HG03064 (cell line): ENCODE measurements at regions not wholly inside any gene's neighbourhood (a gene's known extent, or its start where the extent isn't known, plus 50 kb on each side); places are given as distances from the start of the nearest gene placed in this dataset.

ENCODE experiments used
- ATAC-seq: cut with Tn5 transposase; IDR thresholded peaks from one replicate; pipeline ENCODE4 v1.9.1; 2021; ENCODE audit warnings: low read depth; ENCODE audit not compliant: unreplicated experiment

DNA sequence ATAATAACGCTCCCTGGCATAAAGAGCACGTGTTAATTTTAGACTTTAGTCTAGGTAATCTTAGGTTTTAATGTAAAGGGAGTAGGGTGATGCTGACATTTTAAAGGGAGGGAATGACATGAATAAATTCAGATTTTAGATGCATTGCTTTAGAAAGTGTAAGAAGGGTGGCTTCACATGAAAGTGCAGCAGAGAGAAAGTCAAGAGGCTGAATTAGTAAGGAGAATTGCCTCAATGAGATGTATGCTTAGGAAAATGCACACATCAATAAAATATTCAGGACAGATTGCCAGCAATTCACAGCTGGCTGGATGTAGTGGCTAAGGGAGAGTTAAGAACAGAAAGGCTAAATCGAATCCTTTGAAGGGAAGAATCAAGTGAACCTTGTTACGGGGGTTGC, 165.5 kb upstream of the CDH19 start:
- no peak for ATAC-seq

DNA sequence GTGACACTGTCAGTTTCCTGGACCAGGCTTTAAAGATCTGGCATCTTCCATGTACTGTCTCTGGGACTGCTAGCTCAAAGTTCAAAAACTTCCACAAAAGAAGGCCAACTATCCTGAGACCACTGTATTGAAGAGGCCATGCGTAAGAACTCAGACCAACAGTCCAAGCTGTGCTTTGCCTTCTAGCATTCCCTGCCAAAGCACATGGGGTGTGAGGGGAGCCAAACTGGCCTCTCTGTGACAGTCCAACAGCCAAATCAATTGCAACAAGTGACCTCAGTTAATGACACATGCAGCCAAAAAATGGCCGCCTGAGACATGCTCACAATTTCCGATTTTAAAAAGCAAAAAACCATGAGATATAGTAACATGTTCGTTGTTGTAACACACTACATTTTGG, 160.3 kb upstream of the CDH19 start:
- ATAC-seq = no peak

DNA sequence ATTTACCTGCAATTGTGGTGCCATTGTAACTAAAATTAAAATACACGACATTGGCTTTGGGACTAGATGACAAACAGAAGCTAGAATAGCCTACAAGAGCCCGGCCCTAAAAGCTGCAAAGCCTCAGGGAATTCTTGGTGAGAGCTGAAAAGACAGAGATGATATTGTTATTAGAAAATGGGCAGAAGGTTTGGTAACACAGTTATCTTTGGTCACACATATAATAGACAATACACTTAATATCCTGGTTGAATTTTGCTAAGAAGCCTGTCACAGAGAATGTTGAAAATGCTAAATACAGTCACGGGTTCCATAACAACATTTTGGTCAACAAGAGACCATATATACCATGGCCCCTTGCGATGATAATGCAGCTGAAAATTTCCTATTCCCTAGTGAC, 157.3 kb upstream of the CDH19 start:
- ATAC-seq = no peak

DNA sequence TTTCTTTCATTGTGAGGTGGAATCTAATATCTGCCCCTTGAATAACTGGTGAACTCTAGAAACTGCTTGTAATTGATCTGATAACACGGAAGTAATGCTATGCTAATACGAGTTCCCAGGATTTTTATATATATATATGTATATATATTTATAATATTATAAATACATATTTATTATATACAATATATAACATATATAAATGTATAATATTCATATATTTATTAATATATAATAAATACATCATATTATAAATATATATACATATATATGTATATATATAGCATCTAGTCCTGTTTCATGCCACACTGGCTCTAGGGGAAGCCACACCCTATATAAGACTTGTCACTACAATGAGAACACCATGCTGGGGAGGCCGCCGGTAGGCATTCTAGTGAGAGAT, 156.7 kb upstream of the CDH19 start:
- no peak for ATAC-seq

DNA sequence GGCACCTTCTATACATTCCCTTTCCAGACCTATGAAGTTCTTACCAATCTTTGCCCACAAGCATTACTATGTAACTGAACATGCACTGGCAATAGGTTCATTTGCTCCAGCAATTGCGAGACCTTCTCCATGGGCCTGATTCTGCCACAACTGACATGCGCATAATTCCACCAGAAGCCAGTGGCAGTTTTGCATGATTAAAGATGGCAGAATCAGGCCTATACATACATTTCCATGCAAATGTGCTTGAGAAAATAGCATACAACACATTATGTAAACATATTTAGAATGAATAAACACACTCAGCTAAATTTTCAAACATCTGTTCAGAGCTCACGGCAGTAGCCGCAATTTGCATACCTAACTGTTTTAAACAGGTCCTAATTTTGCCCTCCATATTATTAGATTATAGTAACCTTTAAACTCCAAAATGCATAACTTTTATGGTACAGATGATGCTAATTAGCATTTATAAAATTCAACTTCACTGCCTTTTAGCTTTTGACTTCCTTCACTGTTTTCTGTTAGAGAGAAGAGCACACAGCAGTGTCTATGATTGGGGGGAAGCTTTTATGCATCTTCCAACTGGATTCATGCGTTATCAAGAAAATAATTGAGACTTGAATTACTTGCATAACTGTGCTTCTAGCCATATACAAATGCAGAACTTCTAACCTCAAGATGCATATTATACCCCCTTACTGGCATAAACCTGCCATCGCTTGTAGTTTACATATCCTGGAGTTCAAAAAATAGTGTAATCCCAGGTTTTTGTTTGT, 155.3 kb upstream of the CDH19 start:
- ATAC-seq = no peak

DNA sequence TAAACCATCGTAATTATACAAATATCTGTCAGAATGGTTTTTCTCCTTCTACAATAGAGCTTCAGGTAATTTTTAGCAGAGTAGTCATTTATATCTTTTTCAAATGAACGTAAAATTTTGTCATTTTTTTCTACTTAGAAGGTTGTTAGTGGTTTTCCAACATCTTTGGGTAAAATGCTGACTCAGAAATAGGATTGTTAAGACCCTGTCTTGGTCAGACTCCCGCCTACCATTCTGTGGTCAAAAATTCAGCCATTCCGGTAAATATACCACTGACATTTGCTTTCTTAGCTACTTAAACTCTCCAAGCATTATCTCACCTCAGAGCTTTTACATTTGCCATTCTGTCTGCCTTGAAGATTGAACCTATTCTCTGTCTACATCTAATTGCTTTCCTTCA, 154.1 kb upstream of the CDH19 start:
- no peak for ATAC-seq

DNA sequence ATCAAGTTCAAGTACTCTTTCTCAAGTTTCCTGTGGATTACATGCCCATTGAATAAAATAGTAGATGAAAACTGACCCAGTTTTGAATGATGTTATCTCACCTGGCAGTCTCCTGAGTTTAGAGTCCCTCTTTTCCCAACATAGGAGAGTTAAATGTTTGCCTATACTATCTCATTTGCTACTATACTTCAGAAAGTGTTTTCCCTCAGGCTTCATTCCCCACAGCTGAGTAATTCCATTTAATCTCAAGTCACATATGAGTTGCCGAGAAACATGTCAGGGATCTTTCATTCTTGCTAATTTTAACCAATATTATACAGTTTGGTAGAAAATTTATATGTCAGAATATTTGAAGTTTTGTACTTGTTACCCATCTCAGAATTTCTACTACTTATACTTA, 150.4 kb upstream of the CDH19 start:
- no peak for ATAC-seq

DNA sequence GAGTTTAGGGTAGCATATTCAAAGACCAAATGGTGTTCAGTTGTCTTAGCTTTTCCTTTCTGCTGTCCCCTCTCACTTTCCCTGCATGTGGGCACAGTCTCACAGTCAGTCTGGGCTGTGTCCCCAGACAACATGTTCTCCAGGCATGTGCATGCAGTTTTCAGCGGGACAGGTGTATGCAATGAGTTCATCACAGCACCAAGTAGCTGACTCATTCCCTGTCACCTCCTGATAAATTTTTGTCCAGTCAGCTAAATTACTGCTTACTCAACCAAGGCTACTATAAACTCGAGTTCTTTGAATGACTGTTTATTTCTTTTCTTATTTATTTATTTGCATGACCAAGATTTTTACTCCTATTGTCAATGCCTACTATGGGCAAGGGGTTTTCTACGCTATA, 148.8 kb upstream of the CDH19 start:
- ATAC-seq = no peak

DNA sequence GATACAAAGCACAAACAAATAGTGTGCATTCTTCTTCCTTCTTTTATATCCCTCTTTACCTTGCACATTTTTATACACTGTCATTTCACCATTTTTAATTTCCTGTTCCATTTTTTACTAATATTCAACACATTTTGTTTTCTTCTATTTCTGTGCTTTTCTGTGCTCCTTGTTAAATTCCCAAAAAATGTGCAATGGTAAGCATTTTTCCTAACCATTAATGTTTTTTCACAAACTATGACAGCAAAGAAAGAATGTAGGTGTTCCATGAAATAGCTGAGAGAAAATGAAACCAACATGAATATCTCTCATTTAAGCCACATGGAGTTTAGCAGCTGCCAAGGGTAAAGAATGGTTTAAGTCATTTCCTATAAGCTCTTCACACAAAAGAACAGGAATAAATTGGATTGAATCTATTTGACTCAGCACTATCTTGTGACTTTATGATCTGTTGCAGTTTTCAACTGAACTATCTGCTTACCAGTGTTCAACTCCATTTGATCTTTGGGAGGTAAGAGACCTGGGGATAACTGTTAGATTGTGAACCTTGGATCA, 145.7 kb upstream of the CDH19 start:
- no peak for ATAC-seq

DNA sequence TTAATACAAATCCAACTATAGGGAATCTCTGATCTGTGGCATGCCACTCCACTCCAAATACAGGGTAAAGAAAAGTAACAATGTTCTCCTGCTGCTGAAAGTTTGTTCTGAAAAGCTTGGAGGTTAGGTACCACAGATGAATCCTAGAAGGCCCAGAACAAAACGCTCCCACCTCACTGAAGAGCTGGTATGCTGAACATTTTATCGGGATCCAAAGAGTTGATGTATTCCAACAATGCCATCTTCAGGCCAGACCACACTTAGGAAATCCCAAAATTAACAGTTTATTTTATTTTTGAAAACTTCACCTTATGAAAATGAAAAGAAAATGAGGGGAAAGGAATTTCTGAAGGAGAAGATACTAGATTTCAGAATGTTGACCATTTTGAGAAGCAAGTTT, 145.1 kb upstream of the CDH19 start:
- no peak for ATAC-seq

DNA sequence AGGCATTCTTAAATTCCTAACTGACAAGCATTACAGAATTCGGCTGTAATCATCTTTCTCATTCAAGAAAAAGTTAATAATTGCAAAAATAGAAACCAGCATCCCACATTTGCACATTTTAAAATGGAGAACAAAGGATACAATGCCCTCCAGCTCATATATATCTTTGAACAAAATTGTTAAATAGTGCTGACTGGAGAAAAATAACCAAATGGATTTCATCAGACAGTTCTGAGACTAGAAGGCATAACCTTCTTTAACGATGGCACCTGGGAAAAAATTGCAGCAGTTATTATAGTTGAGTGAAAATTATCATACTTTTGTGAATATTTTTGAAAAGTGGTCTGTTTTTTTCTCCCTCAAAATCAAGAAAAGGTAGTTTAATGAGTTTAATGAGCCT, 138.9 kb upstream of the CDH19 start:
- no peak for ATAC-seq

DNA sequence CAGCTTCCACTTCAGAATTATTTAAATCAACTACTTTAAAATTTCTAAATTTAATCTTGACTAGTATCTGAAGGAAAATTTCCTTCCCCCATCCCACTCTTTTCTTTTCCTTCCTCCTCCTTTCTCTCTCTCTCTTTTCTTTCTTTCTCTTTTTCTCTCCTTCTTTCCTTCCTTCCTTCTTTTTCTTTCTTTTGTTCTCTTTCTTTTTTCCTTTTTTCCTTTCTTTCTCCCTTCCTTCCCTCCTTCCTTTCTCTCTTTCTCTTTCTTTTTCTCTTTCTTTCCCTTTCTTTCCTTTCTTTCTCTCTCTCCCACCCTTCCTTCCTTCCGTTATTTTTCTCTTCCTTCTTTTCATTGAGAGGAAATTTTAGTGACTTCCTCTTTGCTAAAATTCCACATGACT, 132.0 kb upstream of the CDH19 start:
- ATAC-seq = no peak

DNA sequence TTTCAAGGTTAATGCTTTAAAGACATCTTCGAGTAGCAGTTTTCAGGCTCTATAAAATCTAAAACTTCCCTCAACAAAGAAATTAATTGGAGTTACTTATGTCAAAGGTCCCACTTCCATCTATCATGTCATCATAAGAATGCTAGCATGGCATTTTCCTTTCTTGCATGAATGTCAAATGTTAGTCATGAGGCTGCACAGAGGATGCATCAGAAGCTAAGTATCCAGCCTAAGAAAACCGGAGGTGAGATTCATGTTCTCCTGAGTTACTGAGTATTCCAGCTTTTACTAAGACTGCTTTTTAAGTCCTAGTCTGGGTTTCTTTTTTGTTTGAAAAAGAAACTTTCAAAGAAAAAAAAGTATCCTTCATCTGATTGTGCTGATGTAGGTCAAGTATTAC, 130.6 kb upstream of the CDH19 start:
- no peak for ATAC-seq

DNA sequence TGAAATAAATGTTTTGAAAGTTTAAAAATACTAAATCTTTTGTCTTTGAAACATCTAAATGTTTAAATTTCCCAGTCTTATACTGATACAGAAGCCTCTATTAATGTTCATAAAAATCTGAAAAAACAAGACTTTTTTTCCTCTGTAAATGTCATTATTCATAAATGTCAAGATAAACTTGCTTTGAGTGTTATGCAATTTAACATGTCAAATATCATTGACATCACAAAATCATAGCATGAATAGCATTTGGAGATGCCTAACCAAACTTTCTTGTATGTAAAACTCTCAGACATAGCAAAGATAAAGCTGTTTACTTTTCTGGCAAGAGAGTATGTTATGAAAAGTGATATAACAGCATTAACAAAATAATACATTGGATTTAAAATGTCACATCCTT, 128.0 kb upstream of the CDH19 start:
- ATAC-seq = no peak

DNA sequence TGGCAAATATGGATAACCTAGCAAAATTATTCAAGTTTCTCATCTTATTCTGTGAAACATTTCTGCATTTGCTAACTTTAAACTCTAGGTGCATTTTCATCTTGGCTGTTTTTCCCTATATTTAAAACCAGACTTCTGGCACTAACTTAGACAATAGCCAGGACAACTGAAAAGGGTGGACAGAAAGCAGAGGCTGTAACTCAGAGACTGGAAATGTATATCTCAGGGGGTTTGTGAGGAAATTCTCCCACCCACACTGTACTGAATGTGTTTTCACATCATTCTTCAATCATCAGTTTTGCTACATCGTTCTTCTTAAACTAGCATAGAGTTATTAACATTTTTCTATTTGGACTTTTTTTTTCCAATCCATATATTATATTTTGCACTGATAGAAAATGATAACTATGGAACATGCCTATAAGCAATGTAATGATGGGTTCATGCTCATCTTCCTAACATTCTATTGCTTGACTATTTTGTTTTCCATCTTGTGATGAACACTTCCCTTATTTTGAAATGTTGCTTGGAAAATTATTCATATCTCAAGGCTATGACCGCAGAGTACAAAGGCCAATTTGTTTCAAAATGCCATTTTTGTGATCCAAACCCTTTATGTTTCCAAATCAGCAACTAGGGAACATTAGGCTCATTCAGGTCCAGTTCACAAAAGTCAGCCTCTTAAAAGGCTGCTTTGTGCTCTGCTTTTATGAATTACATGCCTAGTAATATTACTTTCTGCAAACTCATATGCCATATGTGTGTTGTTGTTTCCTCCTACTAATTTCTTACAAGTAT, 125.8 kb upstream of the CDH19 start:
- no peak for ATAC-seq

DNA sequence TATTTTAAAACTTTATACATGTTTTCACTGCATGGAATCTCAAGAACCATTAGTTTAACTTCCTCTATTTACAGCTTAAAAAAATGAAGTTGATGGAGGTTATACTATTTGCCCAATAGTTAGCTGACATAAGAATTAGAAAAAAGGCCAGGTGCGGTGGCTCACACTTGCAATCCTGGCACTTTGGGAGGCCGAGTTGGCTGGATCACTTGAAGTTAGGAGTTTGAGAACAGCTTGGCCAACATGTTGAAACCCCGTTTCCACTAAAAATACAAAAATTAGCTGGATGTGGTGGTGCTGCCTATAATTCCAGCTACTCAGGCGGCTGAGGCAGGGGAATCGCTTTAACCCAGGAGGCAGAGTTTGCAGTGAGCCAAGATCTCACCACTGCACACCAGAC, 125.1 kb upstream of the CDH19 start:
- ATAC-seq = no peak

DNA sequence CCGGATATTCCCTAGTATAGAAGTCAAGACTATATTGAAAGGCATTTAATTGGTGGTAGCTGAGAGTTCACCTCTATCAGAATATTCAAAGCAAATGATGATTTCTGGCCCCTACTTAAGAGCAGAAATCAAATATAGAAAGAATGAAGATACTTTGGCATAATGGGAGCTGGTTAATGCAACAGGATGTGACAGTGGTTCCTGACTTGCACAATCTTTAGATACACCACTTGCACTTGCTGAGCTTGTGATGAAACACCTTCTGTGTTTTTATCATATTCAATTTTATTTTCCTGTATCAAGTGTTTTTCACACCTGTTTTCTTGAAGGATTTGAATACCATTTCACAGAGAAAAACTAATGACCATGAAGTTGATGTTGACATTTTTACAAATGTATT, 124.1 kb upstream of the CDH19 start:
- ATAC-seq = no peak

DNA sequence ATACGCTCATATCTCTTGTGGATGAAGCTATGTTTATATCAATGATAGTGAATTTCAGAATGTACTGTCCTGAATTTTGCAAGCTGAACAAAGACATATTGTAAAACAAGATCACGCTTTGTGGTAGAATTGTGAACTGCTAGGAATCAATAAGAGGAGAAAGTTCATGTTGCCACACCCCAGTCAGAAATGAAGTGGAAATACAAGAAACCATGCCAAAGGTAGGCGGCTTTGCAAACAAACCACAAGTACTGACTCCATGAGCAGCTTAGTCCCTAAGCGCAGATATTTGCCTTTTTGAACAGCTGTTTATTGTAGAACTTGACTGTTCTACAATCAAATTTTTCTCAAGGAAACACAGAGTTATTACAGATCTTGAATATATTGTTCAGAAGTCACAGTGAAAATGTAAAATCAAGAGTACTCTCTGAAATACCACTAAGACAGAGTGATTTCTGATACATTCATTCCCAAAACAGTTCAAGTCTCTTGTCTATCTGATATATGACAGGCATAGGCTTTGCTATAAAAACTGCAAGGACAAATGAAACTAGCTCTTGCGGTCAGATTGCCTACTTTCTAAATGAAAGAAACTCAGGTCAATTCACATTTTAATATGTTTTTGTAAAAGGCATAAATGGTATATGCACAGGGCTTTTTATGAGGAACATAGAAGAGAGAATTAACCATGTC, 120.9 kb upstream of the CDH19 start:
- no peak for ATAC-seq

DNA sequence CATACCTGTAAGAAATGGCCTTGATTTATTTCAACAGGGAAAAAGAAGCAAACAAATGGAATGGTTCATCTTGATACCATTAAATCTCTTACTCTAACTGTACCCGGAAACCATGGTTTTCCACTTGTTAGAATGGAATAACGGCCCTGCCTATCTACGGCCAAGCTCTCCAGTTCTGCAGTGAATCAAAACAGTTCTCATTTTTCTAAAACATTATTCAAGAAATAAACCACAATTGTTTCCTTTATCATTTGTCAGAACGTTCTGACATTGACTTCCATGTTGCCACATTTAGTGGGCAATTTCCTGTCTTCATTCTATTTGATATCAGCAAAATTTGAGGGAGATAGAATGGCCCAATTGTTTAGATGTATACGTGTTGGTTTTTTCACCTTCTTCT, 118.8 kb upstream of the CDH19 start:
- no peak for ATAC-seq

DNA sequence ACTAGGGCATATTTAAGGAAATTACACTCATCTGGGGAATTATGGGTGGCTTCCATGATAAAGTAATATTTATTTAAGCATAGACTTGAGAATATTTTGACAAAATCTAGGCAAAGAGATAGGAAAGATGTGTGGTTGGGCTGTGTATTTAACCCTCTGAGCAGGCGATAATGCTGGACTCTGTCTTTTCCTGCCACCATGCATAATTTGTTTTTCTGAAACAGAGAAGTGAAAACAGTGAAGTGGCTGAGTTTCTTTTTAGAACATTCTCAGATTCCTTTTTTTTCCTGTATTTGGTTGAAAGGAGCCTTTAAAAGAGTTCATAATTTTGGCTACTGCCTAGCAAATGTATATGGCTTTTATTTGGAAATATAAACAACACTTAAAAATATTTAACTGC, 104.8 kb upstream of the CDH19 start:
- no peak for ATAC-seq

DNA sequence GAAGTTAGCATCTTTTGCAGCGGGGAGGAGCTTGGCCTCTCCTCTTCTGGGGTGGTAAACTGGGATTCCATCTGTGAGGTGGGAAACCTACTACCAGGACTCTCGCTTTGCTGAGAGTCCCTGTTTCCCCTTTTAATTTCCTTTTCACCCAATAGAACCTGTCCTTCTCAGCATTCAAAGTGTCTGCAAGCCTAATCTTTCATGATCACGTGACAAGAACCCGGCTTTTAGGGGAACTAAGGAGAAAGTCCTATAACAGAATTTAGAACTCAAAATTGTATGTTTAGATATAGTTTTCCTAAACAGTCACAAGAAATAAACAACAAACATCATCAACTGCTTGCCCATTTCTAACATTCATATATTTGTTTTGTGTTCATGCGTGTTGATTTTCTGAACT, 103.6 kb upstream of the CDH19 start:
- ATAC-seq = no peak
